HFFc6 (cell line): ENCODE measurements at regions not wholly inside any gene's neighbourhood (a gene's known extent, or its start where the extent isn't known, plus 50 kb on each side); places are given as distances from the start of the nearest gene placed in this dataset.

Experiments
- DNase-seq: peaks from one replicate; pipeline ENCODE4 v3.0.0-alpha.2; 2018
- H3K27ac Mint-ChIP-seq: 2 replicates; pipeline ENCODE4 v1.8.0; 2020; ENCODE audit warnings: mild to moderate bottlenecking, mixed read lengths
- H3K27me3 Mint-ChIP-seq: 2 replicates; pipeline ENCODE4 v1.8.0; 2021; ENCODE audit warnings: mild to moderate bottlenecking, moderate library complexity, mixed read lengths; ENCODE audit not compliant: insufficient read depth
- H3K36me3 Mint-ChIP-seq: 2 replicates; pipeline ENCODE4 v1.8.0; 2021; ENCODE audit warnings: low read depth, mixed read lengths
- H3K4me1 Mint-ChIP-seq: 2 replicates; pipeline ENCODE4 v1.8.0; 2020; ENCODE audit warnings: low read depth, mixed read lengths
- H3K4me3 Mint-ChIP-seq: 2 replicates; pipeline ENCODE4 v1.8.0; 2020; ENCODE audit warnings: mild to moderate bottlenecking, moderate library complexity, mixed read lengths
- H3K9me3 Mint-ChIP-seq: 2 replicates; pipeline ENCODE4 v1.8.0; 2020; ENCODE audit warnings: mild to moderate bottlenecking, mixed read lengths
- CTCF ChIP-seq: fragments of 200-600 bp; sonication (generic); IDR thresholded peaks from 2 replicates; pipeline ENCODE4 v1.5.0; 2021; ENCODE audit warnings: antibody characterized with exemption, mild to moderate bottlenecking

- TF ChIP-seq CTCF, result no peak
- Mint-ChIP-seq H3K4me3 (no peak overlapping the region), H3K9me3 (peaks cover 26% of the 10 kb centered on the region), H3K36me3 (peaks cover 3% of the 10 kb centered on the region; the same call in 1 of the 2 replicates), H3K27me3 (no peaks in the 10 kb centered on the region; the same call in none of the 2 replicates), H3K27ac (no peak overlapping the region), H3K4me1 (no peaks in the 10 kb centered on the region)
- DNase-seq, result no peak
Observed at GRCh38 chr2:104787298-104788065, 66.4 kb upstream of the POU3F3 start.

- Mint-ChIP-seq H3K27me3 (no peaks in the 10 kb centered on the region; the same call in none of the 2 replicates), H3K27ac (no peak overlapping the region), H3K4me1 (no peaks in the 10 kb centered on the region), H3K9me3 (peaks cover 23% of the 10 kb centered on the region), H3K36me3 (peaks cover 3% of the 10 kb centered on the region; the same call in 1 of the 2 replicates), H3K4me3 (no peak overlapping the region)
- no peak for TF ChIP-seq CTCF
- no peak for DNase-seq
Observed at GRCh38 chr2:104788742-104789455, 65.0 kb upstream of the POU3F3 start.

- H3K27me3 Mint-ChIP-seq, result no peaks in the 10 kb centered on the region; the same call in none of the 2 replicates
- no peak for TF ChIP-seq CTCF
- H3K27ac Mint-ChIP-seq, result no peak overlapping the region
- DNase-seq, result no peak
- peaks cover 21% of the 10 kb centered on the region for H3K9me3 Mint-ChIP-seq
- H3K4me1 Mint-ChIP-seq, result no peaks in the 10 kb centered on the region
- no peak overlapping the region for H3K4me3 Mint-ChIP-seq
- H3K36me3 Mint-ChIP-seq, result peaks cover 3% of the 10 kb centered on the region; the same call in 1 of the 2 replicates
Observed at GRCh38 chr2:104790100-104790811, 63.7 kb upstream of the POU3F3 start.

- no peaks in the 10 kb centered on the region; the same call in none of the 2 replicates for H3K27me3 Mint-ChIP-seq
- DNase-seq, result no peak
- peaks cover 3% of the 10 kb centered on the region; the same call in 1 of the 2 replicates for H3K36me3 Mint-ChIP-seq
- H3K27ac Mint-ChIP-seq, result no peak overlapping the region
- H3K9me3 Mint-ChIP-seq, result peaks cover 28% of the 10 kb centered on the region
- no peak for TF ChIP-seq CTCF
- H3K4me1 Mint-ChIP-seq, result no peaks in the 10 kb centered on the region
- no peak overlapping the region for H3K4me3 Mint-ChIP-seq
Observed at GRCh38 chr2:104790901-104791495, 62.9 kb upstream of the POU3F3 start.

GRCh38 chr2:104793966-104794365, 59.9 kb upstream of the POU3F3 start:
- Mint-ChIP-seq H3K4me3 (no peak overlapping the region), H3K4me1 (no peaks in the 10 kb centered on the region), H3K27ac (no peak overlapping the region), H3K36me3 (peaks cover 3% of the 10 kb centered on the region; the same call in 1 of the 2 replicates), H3K9me3 (peaks cover 24% of the 10 kb centered on the region), H3K27me3 (no peaks in the 10 kb centered on the region; the same call in none of the 2 replicates)
- TF ChIP-seq CTCF, result no peak
- DNase-seq, result no peak
